Heart right ventricle (tissue), 16 donors: ENCODE measurements at regions not wholly inside any gene's neighbourhood (a gene's known extent, or its start where the extent isn't known, plus 50 kb on each side); places are given as distances from the start of the nearest gene placed in this dataset.

Experiments used
- ATAC-seq, 8 donors: fragments of 200-7000 bp; cut with Tn5 transposase; one replicate each; pipeline ENCODE4 v1.9.1; 2020; ENCODE audit warnings: mild to moderate bottlenecking in 8 of 8, moderate library complexity in 8 of 8, moderate number of reproducible peaks in 1 of 8
- DNase-seq, 2 donors: peaks; one replicate each; pipeline ENCODE4 v3.0.0-alpha.2; 2020
- H3K27ac ChIP-seq, 10 donors: fragments of 200-600 bp; sonication (generic) in 2 of 10; one replicate each; pipeline versions ENCODE4 v1.5.0 to v1.8.0; 2020 to 2022; ENCODE audit warnings: mild to moderate bottlenecking in 3 of 10
- H3K27me3 ChIP-seq, 7 donors: fragments of 200-600 bp; one replicate each; pipeline ENCODE4 v1.8.0; 2021 to 2022; ENCODE audit warnings: mild to moderate bottlenecking in 2 of 7
- H3K36me3 ChIP-seq, 9 donors: fragments of 200-600 bp; sonication (generic) in 1 of 9; one replicate each; pipeline versions ENCODE4 v1.5.0 to v1.8.0; 2020 to 2022; ENCODE audit warnings: mild to moderate bottlenecking in 2 of 9
- H3K4me1 ChIP-seq, 9 donors: fragments of 200-600 bp; sonication (generic) in 1 of 9; one replicate each; pipeline versions ENCODE4 v1.5.0 to v1.8.0; 2020 to 2022; ENCODE audit warnings: mild to moderate bottlenecking in 4 of 9
- H3K4me3 ChIP-seq, 10 donors: fragments of 200-600 bp; sonication (generic) in 2 of 10; one replicate each; pipeline versions ENCODE4 v1.5.0 to v1.8.0; 2020 to 2022; ENCODE audit warnings: mild to moderate bottlenecking in 7 of 10, moderate library complexity in 2 of 10
- H3K9me3 ChIP-seq, 11 donors: fragments of 200-600 bp in 10 of 11; sonication (generic) in 2 of 11; one replicate each; pipeline versions ENCODE4 v1.5.0 to v1.8.0; 2013 to 2022; ENCODE audit warnings: mild to moderate bottlenecking in 2 of 11, control low read depth in 1 of 11, moderate library complexity in 1 of 11
- CTCF ChIP-seq, 9 donors: fragments of 200-600 bp; sonication (generic) in 2 of 9; IDR thresholded peaks; one replicate each; pipeline versions ENCODE4 v1.5.0 to v1.8.0; 2021 to 2022; ENCODE audit warnings: antibody characterized with exemption in 9 of 9, mild to moderate bottlenecking in 5 of 9, moderate library complexity in 1 of 9
- WGBS, 2 donors: extraction: QIAGEN DNeasy Blood & Tissue Kit; methylation state at CpG; one replicate each; pipeline ENCODE4 v1.1.7; 2013; ENCODE audit warnings: inconsistent platforms in 1 of 2; 5-methylcytosine and 5-hydroxymethylcytosine counted together
- intact Hi-C, 10 donors: fragments of 100-400 bp; cut with DNase I; formaldehyde crosslinking; loops; one replicate each; pipeline versions ENCODE4 v1.11.1 to v1.14.2; 2022
- donor health status: Arrhythmogenic right ventricular cardiomyopathy.
- donor health status: ischemic (EF 13 %, LVEDD 7.1; RV severe dilation, severe dysfunction).
- donor health status: healthy with polysubstance abuse.
- donor health status: DM: no; HTN: yes; CAD: no.
- donor health status: DM: no; HTN: no; CAD: no.
- donor health status: ischemic (EF 25% LVEDD 6.9; RV normal size, moderate dysfunction).
- donor health status: ischemic (EF 25% LVEDD 5.7; RV mildly dilated, moderate dysfunction).
- donor health status: healthy.
- donor health status: DM: yes; HTN: yes; CAD: no.
- donor health status: Ischemic cardiomyopathy.
- donor health status: ischemic (EF 35%, LVEDD 5.7; RV mildly dilated, moderate dysfunction).
- donor health status: nonischemic (EF 11% LVEDD 7.7; RV severe dilation, severe dysfunction).
- donor health status: DM: yes; HTN: yes; CAD: no.
- donor health status: PGD.
- donor health status: ischemic (EF 29% LVEDD 5.4; RV normal size, mild dysfunction).
- donor health status: nonischemic (EF 23%, LVEDD 6.1; RV moderate dilation, normal function).

GRCh38 chr7:149686011-149686410, 87.4 kb downstream of the ZNF467 start:
- H3K4me1 ChIP-seq: peaks cover 0 to 4% (median 0%) of the 10 kb centered on the region in 9 donors
- peaks cover 0 to 45% (median 27%) of the 10 kb centered on the region in 7 donors for H3K27me3 ChIP-seq
- no peak for TF ChIP-seq CTCF (IDR thresholded peaks at IDR 0.05)
- no peak overlapping the region for H3K4me3 ChIP-seq
- WGBS, 2 donors: 66 to 75% methylated on average over 3 of the region's 3 CpGs
- no peak for ATAC-seq
- no peak for DNase-seq
- H3K36me3 ChIP-seq: no peaks in the 10 kb centered on the region
- H3K27ac ChIP-seq: no peak overlapping the region
- intact Hi-C loops: no loop called here
- peaks cover 0 to 8% (median 0%) of the 10 kb centered on the region in 11 donors for H3K9me3 ChIP-seq

GRCh38 chr7:149685455-149685854, 87.9 kb downstream of the ZNF467 start:
- TF ChIP-seq CTCF (IDR thresholded peaks at IDR 0.05): no peak
- H3K9me3 ChIP-seq: peaks cover 0 to 13% (median 0%) of the 10 kb centered on the region in 11 donors
- DNase-seq (no peak), ATAC-seq (no peak)
- H3K27me3 ChIP-seq: peaks cover 0 to 39% (median 26%) of the 10 kb centered on the region in 7 donors
- H3K4me3 ChIP-seq: no peak overlapping the region
- no peak overlapping the region for H3K27ac ChIP-seq
- no peaks in the 10 kb centered on the region for H3K36me3 ChIP-seq
- intact Hi-C loops: no loop called here
- H3K4me1 ChIP-seq: no peaks in the 10 kb centered on the region
- WGBS, 2 donors: 86 to 87% methylated on average over 3 of the region's 3 CpGs

DNA sequence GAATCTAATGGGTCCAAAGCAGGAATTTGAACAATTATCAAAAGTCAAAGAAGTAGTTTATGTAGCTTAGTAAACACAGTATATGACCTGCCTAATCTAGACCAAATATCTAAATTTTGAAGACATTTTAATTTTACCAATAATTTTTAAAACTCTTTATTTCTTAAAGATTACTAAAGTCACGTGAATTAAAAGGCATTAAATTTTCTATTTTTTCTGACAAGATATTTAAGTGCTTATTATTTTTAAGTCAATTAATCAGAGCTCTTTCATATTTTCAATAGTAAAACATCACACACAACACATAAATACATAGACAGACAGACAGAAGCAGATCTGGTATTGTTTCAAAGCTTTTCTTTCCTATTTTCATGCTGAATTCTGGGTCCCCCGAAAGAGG, 89.5 kb downstream of the ZNF467 start:
- Histone ChIP-seq H3K4me3 (no peak overlapping the region), H3K27ac (no peak overlapping the region), H3K36me3 (no peaks in the 10 kb centered on the region), H3K9me3 (peaks cover 0 to 13% (median 0%) of the 10 kb centered on the region in 11 donors), H3K27me3 (peaks cover 0 to 29% (median 10%) of the 10 kb centered on the region in 7 donors), H3K4me1 (no peaks in the 10 kb centered on the region)
- intact Hi-C loops: no loop called here
- DNase-seq (no peak), ATAC-seq (no peak)
- 87 to 88% methylated on average over 2 of the region's 2 CpGs for WGBS, 2 donors
- TF ChIP-seq CTCF (IDR thresholded peaks at IDR 0.05): no peak

- intact Hi-C loops: no loop called here
- H3K4me3 ChIP-seq: no peak overlapping the region
- H3K27ac ChIP-seq: no peak overlapping the region
- H3K36me3 ChIP-seq: no peaks in the 10 kb centered on the region
- 65 to 67% methylated on average over 2 of the region's 2 CpGs for WGBS, 2 donors
- ATAC-seq (no peak), DNase-seq (no peak)
- peaks cover 0 to 27% (median 10%) of the 10 kb centered on the region in 7 donors for H3K27me3 ChIP-seq
- TF ChIP-seq CTCF (IDR thresholded peaks at IDR 0.05): no peak
- H3K4me1 ChIP-seq: no peaks in the 10 kb centered on the region
- peaks cover 0 to 7% (median 0%) of the 10 kb centered on the region in 11 donors for H3K9me3 ChIP-seq
Measured at GRCh38 chr7:149683181-149683580, 90.2 kb downstream of the ZNF467 start.
